ENCODE measurements at regions not wholly inside any gene's neighbourhood (a gene's known extent, or its start where the extent isn't known, plus 50 kb on each side); places are given as distances from the start of the nearest gene placed in this dataset.

DNA sequence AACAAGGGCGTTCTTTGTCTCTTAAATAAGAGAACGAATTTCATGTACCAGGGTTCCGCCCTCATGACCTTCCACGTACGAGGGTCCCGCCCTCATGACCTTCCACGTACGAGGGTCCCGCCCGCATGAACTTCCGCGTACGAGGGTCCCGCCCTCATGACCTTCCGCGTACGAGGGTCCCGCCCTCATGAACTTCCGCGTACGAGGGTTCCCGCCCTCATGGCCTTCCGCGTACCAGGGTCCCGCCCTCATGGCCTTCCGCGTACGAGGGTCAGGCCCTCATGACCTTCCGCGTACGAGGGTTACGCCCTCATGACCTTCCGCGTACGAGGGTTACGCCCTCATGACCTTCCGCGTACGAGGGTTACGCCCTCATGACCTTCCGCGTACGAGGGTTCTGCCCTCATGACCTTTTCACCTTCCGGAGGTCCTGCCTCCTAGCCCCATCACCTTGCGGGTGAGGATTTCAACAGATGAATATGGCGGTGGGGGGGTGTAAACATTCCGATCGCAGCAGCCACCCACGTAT, 273.9 kb upstream of the ADAMTS16 start:
- H3K4me3 ChIP-seq (ENCODE audit: low read depth, low read length) = no peak overlapping the region
- TF ChIP-seq, protein P1, sequence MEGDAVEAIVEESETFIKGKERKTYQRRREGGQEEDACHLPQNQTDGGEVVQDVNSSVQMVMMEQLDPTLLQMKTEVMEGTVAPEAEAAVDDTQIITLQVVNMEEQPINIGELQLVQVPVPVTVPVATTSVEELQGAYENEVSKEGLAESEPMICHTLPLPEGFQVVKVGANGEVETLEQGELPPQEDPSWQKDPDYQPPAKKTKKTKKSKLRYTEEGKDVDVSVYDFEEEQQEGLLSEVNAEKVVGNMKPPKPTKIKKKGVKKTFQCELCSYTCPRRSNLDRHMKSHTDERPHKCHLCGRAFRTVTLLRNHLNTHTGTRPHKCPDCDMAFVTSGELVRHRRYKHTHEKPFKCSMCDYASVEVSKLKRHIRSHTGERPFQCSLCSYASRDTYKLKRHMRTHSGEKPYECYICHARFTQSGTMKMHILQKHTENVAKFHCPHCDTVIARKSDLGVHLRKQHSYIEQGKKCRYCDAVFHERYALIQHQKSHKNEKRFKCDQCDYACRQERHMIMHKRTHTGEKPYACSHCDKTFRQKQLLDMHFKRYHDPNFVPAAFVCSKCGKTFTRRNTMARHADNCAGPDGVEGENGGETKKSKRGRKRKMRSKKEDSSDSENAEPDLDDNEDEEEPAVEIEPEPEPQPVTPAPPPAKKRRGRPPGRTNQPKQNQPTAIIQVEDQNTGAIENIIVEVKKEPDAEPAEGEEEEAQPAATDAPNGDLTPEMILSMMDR (IDR thresholded peaks at IDR 0.05; ENCODE audit: insufficient read depth, low read length, missing control alignments) = no peak
- CTCF ChIA-PET = interaction anchor here (2.6 kb wide), 1 partner anchor 553 kb away, joined by 16 read pairs; no protein-coding TSS in a partner anchor
- no peak for DNase-seq (ENCODE audit: low read depth, low spot score)
- POLR2A ChIA-PET = no interaction called here

DNA sequence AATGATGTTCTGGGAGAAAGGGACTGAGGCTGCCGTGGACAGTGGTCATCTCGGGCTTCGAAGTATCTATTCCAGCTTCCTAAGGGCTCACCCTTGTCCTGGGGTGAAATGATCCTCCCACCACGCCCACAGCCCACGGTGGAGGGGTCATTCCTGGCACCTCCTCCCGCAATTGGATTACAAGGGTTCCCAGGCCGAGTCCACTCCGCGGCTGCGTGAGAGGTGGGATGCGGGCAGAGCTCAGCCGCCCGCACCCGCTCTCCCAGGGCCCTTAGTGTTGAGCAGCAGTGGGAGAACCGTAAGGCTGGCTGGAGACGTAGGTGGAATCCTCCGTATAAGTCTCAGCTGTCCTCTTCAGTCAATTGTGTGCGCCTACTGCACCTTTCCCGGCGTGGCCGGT, 273.3 kb upstream of the ADAMTS16 start:
- DNase-seq (ENCODE audit: low read depth, low spot score) = no peak
- ChIA-PET POLR2A (no interaction called here), CTCF (interaction anchor here (1.1 to 2.6 kb wide), 2 partner anchors 30 to 552 kb away, joined by 3 to 16 read pairs; no protein-coding TSS in a partner anchor)
- no peak overlapping the region for H3K4me3 ChIP-seq (ENCODE audit: low read depth, low read length)
- TF ChIP-seq, protein P1 (IDR thresholded peaks at IDR 0.05; ENCODE audit: insufficient read depth, low read length, missing control alignments) = no peak

DNA sequence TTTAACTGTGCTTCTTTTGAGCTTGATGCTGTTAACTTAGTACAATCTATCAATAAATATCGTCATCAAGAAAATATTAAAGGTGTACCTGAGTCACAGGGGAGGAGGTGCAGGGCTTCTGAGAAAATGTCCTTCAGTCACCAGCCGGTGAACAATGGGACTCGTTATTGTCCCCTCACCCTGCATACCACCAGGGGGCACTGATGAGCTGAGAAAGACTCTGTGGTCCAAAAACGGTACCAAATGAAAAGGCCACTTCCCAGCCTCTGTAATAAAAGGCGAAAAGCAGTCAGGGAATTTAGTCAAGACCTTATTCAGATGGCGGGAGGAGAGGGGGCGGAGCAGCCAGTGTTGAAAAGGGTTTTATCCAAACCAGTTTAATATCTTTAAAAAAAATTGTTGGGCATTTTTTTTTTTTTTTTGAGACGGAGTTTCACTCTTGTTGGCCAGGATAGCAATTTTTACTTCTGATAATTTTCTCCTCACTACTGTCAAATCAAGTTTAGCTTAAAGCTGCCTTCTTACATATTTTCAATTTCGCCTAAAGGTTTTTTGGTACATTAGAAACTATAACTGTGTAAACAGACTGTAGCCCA, 271.9 kb upstream of the ADAMTS16 start:
- no peak for DNase-seq (ENCODE audit: low read depth, low spot score)
- CTCF ChIA-PET = interaction anchor here (0.7 to 1.7 kb wide), 10 partner anchors 8 to 568 kb away, joined by 3 to 21 read pairs (median 4); partner anchors contain the start of gene ICE1
- POLR2A ChIA-PET = no interaction called here
- TF ChIP-seq, protein P1 (IDR thresholded peaks at IDR 0.05; ENCODE audit: insufficient read depth, low read length, missing control alignments) = peak; percentile 73
- H3K4me3 ChIP-seq (ENCODE audit: low read depth, low read length) = no peak overlapping the region

DNA sequence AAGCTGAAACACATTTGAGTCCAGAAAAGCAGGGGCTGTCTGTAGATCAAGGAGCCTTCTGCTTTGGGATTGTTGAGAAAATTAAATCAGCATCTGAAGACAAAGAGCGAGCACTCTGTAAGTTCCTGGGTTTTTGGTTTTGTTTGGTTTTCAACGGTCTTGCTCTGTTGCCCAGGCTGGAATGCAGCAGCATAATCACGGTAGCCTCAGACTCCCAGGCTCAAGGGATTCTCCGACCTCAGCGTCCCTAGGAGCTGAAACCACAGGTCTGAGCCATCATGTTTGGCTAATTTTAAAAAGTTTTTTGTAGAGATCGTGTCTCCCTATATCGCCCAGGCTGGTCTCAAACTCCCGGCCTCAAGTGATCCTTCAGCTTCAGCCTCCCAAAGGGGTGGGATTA, 266.5 kb upstream of the ADAMTS16 start:
- TF ChIP-seq, protein P1 (IDR thresholded peaks at IDR 0.05; ENCODE audit: insufficient read depth, low read length, missing control alignments) = no peak
- no peak for DNase-seq (ENCODE audit: low read depth, low spot score)
- POLR2A ChIA-PET = no interaction called here
- no peak overlapping the region for H3K4me3 ChIP-seq (ENCODE audit: low read depth, low read length)
- CTCF ChIA-PET = interaction anchor here (9.6 kb wide), 1 partner anchor 547 kb away, joined by 176 read pairs; the partner anchor contains the start of gene ICE1

DNA sequence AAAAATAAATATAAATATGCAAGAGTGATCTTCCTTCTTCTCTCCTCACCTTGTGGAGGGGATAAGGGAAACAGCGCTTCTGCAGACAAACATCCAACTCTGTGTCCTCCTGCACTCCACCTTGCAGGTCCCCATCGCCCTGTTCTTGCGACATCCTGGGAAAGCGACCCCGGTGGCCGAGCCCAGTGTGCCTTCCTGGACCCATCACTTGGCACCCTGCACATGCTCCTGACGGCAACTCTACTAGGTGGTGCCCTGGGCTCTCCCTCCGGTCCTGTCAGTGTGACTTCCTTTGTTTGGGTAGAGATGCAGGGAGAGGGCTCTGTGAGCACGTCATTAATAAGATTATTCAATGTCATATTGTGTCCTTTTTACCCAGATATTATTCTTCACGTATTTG, 266.0 kb upstream of the ADAMTS16 start:
- no peak overlapping the region for H3K4me3 ChIP-seq (ENCODE audit: low read depth, low read length)
- POLR2A ChIA-PET = no interaction called here
- CTCF ChIA-PET = interaction anchor here (9.6 kb wide), 1 partner anchor 546 kb away, joined by 176 read pairs; the partner anchor contains the start of gene ICE1
- DNase-seq (ENCODE audit: low read depth, low spot score) = no peak
- TF ChIP-seq, protein P1 (IDR thresholded peaks at IDR 0.05; ENCODE audit: insufficient read depth, low read length, missing control alignments) = no peak

DNA sequence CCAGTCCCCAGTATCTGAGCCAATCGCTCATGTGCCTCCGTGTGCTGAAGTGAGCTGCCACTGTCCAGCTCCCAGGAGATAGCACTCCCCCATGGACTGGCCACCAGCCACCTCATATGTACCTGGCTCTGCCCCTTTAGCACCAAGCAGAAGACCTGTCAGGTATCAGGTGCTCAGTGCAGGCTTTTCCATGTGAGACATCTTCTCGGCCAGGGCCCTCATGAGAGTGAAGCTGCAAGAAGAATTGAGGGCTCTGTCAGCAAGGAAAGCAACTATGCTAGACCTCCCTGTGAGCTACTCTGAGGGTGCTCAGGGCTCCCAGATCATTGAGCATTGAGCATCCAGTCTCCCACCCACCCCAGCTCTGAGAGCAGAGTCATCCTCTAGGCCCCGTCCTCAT, 264.2 kb upstream of the ADAMTS16 start:
- POLR2A ChIA-PET = no interaction called here
- TF ChIP-seq, protein P1 (IDR thresholded peaks at IDR 0.05; ENCODE audit: insufficient read depth, low read length, missing control alignments) = no peak
- no peak overlapping the region for H3K4me3 ChIP-seq (ENCODE audit: low read depth, low read length)
- CTCF ChIA-PET = interaction anchor here (1.4 to 9.6 kb wide), 2 partner anchors 8 to 545 kb away, joined by 5 to 176 read pairs; partner anchors contain the start of gene ICE1
- no peak for DNase-seq (ENCODE audit: low read depth, low spot score)
